GM21528 (cell line): ENCODE measurements at regions not wholly inside any gene's neighbourhood (a gene's known extent, or its start where the extent isn't known, plus 50 kb on each side); places are given as distances from the start of the nearest gene placed in this dataset.
"Not testable (repeated sequence)": the region's sequence is repeated elsewhere in the genome, so short reads cannot be mapped to it uniquely, and the experiment has no call there.

Experiments
- ATAC-seq: cut with Tn5 transposase; IDR thresholded peaks from one replicate; pipeline ENCODE4 v1.9.1; 2021; ENCODE audit warnings: mild to moderate bottlenecking, moderate library complexity; ENCODE audit not compliant: unreplicated experiment, low FRiP score

DNA sequence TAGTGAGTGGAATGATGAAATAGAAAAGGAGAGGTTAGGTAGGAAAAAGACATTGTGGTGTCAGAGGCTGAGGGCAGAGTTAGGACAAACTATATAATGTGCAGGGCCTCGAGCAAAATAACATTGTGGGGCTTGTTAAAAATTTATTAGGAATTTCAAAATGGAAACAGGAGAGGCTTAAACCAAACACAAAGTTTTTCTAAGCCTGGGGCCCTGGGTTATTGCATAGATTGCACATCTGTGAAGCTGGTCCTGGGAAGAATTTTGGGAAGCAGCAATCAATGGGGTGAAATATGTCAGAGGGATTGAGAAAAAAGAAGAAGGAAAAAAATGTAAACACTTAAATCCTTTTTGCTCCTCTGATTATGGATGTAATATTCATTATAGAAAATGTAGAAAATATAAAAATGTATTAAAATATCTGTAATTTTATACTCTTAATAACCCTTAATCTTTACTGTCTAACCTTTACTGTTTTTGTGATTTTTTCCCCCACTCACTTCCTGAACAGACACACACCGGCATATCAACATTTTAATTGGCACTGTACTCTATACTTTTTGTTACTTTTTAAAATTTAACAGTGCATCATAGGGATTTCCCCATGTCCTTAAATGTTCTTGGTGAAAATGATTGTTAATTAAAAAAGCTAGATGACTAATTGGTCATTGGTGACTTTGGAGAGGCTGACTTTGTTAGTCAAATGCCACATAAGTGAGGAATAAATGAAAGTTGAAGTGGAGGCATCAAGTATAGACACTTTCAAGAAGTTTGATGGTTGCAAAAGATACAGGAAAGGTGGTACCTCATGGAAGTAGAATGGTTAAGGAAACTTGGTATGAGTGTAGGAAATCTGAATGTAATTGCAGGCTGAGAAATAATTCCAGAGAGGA, 183.4 kb downstream of the NFKBIZ start:
- ATAC-seq = no peak

DNA sequence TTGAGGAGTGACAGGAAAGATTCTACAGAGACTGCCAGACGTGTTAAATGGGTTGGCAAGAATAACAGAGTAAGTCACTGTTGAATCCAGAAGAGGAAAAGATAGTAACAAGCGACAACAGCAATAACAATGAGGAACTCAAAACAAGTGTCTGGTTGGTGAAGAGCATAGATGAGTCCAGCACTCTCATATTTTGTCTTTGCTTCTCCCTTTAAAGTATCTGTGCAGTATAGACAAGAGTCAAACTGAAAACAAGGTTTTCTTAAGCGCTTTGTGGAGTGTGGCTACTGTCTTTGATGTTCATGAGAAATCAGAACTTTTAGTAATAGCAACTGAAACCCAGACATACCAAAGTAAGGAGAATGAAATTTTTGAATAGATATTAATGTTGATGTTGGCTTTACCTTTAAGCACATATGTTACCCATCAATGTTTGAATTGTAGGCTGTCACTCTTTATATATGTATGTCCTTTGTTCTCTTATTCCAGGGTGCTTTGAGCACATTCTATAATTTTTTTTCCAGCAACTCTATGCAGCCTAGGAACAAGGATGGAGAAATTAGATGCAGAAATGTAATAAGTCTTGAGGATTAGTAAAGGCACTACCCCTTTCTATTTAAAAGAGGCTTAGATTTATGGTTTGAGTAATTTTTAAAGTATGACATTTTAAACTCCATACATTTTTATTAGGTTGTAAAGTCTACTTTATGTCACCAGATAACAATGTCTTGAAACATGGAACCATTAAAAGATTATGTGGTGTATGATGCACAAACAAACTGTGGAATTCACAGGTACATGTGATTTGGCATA, 185.5 kb downstream of the NFKBIZ start:
- ATAC-seq = no peak

DNA sequence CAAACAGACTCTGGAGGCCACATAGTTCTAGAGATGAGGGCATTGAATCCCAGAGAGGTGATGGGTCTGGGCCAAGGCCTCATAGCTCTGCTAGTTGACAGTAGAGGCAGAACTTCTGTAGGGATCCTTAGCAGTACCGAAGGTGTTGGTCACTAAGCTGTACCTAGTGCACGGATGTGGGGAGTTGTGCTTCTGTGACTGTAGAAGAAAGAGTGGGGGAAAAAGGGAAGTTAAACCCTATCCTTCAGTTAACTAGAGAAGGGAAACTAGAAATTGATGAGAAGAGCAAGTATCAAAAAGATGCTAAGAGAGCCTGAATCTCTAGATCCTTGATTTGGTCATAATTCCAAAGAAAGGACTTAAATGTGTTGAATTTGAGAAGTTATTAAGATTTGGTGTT, 186.7 kb downstream of the NFKBIZ start:
- ATAC-seq = peak; percentile 32

DNA sequence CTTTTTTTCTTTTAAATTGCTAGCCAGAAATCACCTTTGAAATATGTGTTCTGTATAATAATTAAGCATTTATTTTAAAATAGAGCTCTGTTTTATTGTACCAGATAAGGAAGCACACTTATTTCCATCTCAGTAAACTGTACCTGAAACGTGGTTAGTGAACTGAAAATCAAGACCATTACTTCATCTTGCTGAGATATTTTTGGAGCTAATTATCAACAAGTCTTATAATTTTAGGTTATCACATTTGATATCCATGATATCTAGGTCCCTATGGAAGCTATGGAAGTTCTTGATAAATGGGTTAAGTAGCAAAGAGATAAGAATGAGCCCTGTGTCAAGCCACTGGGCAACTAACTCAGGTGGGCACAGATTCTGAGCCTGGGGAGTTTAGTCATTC, 187.2 kb downstream of the NFKBIZ start:
- no peak for ATAC-seq

DNA sequence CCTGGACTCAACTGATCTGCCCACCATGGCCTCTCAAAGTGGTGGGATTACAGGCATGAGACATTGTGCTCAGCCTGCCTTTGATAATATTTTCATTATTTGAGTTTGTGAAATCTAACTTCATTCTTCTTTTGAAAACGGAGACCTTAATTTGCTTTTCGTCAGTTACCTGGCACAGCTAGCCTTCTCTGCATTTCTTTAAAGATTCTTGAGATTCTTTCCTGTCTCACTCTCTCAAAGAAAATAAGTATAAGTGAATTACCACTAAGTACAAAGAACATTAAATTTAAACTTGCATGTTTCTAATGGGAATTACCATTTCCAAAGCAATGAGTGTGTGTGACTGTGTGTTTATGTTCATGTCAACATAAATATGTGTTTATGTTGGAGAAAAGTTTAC, 187.9 kb downstream of the NFKBIZ start:
- ATAC-seq = no peak

DNA sequence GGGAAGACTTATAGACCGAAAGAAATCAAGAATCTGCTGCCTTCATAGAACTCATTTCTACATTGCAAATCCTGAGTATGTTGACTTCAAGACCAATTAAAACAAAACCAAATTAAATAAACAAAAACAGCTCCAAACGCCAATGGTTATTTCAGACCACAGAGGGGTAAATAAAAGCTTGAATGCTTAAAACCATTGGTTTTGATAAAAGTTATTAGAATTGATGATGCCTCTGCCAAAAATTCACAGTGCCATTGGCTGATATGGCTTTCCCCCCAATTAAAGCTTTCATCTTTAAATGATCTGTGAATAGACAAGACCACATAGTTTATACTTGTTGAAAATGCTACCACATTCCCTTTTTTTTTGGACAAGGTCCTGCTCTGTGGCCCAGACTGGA, 188.5 kb downstream of the NFKBIZ start:
- ATAC-seq = no peak

DNA sequence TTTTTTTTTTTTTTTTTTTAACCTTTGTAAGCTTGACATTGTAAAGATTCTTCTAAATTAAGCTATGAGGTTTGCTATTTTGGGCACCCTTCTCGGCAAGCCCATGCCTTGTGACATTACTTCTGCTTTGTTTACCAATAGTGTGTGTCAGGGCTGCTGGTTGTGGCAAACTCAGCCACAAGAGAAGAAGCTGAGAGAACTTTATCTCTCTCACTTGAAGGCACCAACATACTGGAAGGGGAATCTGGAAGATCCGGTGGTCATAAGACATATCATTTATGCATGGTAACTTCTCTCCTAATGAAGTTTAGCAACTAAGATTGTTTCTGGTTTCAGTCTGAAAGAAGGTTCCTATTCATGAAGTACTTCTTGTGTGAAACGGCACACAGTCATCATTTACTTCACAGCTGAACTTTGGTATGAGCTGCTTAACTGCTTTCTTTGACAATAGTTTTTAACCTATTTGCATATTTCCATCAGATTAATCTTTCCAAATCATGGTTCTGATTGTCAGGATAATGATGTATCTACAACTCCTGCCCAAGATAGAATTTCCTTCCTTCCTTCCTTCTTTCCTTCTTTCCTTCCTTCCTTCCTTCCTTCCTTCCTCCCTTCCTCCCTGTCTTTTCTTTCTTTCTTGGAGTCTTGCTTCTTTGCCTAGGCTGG, 189.3 kb downstream of the NFKBIZ start:
- peak; percentile 95 for ATAC-seq

DNA sequence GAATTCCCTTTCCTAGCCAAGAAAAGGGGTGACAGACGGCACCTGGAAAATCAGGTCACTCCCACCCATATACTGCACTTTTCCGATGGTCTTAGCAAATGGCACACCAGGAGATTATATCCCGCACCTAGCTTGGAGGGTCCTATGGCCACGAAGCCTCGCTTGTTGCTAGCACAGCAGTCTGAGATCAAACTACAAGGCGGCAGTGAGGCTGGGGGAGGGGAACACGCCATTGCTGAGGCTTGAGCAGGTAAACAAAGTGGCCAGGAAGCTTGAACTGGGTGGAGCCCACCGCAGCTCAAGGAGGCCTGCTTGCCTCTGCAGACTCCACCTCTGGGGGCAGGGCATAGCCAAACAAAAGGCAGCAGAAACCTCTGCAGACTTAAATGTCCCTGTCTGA, 190.8 kb downstream of the NFKBIZ start:
- not testable (repeated sequence) for ATAC-seq

DNA sequence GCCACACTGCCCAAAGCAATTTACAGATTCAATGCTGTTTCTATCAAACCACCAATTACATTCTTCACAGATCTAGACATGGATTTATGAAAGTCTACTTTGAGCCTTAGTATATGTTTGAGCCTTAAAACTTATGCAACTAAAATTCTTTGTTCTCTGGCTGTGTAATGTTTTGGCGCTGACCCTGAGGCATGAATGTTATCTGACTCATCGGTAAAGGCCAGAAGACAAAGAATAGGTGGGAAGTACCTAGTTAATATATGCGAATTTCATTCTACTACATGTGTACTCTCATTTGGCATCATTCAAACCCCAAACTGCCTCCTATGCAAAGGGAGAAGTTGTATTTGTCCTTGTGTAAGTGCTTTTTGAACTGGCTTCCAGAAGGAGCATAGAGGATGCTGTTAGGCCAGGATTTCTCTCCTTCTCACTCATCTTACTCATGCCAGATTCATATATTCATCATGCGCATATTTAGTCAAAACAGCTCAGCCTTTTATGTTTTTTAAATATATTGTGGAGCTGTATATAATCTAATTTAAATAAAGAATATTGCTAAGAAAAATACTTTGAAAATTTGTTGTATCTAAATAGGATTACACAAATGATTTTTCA, 204.2 kb downstream of the NFKBIZ start:
- ATAC-seq = no peak

DNA sequence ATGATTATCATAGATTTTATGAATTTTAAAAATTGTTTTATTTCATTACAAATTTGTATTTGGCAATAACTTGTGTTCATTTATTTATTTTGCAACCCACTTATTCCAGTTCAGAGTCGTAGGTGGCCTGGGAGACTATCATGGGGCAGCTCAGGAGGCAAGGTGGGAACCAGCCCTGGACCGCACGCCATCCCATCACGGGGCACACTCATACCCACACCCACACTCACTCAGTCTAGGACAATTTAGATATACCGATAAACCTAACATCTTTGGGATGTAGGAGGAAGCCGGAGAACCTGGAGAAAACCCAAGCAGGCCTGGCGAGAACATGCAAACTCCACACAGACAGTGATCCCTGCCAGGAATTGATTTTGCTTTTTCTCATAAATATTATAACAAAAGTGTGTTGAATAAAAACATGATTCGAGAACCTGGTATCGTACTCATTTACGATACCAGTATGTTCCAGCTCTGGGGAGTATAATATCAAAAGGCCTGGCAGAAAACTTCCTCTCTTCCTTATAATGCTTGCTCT, 205.3 kb downstream of the NFKBIZ start:
- ATAC-seq = no peak

DNA sequence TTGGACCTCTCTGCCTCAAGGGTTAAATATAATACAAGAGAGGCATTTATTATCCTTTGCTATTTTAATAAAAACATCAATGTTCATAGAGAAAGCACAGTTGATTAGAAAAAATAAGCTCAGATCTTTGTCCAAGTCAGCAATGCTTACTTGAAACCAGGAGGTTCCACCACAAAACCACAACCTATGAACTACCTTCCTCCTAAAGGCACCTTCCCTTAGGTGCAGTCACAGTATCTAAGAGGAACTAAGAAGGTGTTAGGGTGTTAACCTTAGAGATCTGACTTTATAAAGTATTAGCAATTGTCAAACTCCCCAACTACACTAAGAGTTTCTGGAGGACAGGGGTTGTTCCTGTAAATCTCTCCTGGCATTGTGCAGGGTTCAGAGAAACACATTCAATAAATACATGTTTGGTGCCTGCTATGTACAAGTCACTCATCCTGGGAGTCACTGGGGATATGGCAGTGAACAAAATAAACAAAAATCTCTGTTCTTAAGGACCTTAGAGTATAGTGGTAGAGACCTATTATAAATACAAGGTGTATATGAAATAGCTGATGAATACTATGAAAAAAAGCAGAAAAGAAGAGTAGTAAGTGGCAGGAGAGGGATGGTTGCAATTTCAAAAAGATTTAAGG, 208.6 kb downstream of the NFKBIZ start:
- ATAC-seq = peak; percentile 84

DNA sequence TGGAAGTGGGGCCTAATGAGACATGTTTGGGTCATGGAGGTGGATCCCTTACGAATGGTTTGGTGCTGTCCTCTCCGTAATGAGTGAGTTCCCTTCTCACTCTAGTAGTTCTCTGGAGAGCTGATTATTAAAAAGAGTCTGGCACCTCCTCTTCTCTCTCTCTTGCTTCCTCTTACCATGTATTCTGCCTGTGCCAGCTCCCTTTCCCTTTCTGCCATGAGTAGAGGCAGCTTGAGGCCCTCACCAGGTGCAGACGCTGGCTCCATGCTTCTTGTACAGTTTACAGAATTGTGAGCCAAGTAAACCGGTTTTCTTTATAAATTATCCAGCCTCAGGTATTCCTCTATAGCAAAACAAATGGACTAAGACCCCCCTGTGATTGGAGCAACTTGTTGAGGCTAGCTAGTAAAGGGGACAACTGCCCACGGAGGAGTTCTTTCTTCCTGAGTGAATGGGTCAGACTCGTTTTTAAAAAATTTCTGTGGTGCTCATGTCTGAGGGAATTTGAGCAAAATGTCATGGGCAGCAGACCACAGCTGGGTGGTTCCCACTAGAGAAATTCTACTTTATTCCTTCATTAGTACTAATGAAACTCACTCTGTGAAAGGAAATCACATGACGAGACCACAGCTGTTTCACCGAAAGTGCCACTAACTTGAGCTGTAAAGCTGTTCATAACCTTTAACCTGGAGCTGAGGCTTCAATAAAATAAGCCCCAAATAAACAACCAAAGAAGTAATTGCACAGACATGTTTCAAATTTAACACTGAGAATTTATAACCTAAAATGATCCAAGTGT, 210.0 kb downstream of the NFKBIZ start:
- peak; percentile 74 for ATAC-seq

DNA sequence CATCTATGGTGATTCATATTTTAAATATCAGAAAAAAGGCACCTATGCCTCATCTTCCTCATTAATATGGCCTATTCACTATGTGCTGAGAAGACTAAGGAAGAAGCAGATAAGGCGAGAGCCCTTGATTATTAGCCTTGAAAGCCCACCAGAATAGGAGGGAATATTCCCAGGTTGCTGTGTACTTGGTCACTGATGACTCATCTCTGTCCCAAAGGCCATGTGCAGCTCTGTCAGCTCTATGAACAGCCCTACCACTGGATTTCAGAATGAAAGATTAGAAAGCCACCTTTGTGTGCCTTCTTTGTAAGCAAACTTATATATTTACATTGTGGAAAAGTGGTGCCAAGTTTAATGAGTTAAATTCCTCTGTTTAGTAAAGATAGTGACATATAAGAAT, 211.5 kb downstream of the NFKBIZ start:
- no peak for ATAC-seq

DNA sequence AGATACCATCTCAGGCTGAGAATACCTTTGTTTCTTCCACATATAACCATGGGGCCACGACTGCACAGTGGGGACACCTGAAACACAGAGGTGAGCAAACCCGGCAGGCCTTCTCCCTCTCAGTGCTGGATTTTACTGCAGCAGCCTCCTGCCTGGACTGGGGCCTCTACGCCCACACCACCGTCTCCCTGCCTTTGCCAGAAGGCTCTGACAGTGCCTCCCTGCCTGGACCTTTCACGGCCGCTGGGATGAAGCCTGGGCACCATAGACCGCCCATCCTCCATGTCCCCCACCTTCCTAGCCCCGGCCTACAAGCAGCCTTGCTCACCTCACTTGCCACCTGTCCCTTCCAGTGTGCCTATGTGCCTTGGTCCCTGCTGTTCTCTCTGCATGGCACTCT, 214.3 kb downstream of the NFKBIZ start:
- no peak for ATAC-seq

DNA sequence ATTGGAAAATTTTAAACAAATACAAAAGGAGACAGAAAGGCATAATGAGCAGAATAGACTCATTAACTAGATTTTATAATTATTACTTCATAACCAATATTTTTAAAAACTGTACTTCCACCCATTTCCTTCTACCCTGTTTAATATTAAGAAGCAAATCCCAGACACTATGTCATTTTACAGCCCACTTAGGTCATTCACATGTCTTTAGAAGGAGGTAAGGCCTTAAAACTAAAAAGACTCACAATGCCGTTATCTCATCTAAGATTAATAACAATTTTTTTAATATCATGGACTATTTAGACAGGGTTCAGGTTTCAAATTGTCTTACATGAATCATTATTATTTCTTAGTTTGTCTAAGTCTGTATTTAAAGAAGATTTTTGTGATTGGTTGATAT, 217.2 kb downstream of the NFKBIZ start:
- no peak for ATAC-seq

DNA sequence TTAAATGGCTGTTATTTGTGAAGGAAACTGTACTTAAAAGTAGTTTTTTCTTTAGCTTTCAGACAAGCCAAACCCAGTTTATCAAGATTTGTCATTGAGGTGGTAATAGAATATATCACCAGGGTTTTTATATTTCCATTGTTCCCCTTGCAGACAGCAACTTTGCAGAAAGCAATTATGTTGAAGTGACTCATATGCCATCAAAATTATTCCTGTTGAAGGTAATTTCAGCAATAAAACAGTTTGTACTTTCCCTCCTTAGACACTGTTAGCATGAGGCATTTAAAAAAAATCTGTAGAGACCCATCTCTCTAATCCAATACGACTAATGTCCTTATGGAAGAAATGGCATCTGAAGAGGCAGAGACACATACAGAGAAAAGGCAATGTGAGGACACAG, 219.0 kb downstream of the NFKBIZ start:
- no peak for ATAC-seq

DNA sequence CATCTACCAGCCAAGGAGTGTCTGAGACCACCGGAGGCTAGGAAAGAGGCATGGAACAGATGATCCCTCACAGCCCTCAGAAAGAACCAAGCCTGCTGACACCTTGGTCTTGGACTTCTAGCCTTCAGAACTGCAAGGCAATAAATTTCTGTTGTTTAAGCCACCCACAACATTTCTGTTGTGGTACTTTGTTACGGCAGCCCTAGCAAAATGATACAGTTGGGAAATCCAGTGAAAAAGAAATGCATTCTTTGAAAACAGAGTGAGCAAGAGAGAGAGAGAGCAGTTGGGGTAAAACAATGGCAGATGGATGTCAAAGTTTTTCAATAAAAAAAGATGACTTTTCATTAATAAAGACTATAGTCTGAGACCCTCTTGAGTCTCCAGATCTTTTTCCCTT, 219.4 kb downstream of the NFKBIZ start:
- no peak for ATAC-seq

DNA sequence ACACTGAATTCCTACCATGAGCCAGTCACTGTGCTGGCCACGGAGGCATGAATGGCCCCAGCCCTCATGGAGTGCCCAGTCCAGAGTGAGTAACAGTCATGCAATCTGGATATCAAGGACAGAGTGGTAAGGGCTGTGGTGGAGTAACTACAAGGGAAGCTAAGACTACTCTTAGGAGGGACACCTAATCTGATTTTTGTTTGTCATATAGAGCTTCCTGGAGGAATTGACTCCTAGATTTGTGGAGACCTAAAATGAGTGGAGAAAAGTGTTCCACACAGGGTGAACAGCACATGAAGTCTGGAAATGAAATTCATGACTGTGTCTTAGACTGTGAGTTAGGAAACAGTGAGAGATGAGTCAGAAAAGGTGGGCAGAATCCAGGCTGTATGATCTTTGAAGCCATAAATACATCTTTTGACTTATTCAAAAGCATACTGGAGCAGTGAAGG, 219.9 kb downstream of the NFKBIZ start:
- no peak for ATAC-seq

DNA sequence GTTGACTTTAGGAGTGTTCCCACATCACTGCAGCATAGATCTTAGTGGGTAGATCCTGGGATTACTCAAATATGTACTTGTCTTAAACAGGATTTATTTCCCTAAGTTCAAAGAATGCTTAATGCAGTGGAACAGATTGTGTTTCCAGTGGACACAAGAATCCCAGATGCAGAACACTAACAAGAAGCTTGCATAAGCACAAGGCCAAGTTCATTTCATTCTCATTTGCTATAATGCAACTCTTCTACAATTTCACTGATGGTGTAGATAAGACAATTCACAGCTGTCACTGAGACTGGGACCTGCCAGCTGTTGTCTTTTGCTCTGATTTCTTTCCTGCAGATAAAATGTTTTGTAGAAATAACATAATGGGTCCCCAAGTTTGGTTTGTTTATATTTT, 225.6 kb downstream of the NFKBIZ start:
- ATAC-seq = no peak
